Bone marrow (tissue), 2 donors: ENCODE measurements at regions not wholly inside any gene's neighbourhood (a gene's known extent, or its start where the extent isn't known, plus 50 kb on each side); places are given as distances from the start of the nearest gene placed in this dataset.
A peak's percentile ranks its signal among the peaks of the same experiment; 100 is the strongest.
"Not testable (repeated sequence)": the region's sequence is repeated elsewhere in the genome, so short reads cannot be mapped to it uniquely, and the experiment has no call there.

ENCODE experiments used
- DNase-seq, 2 donors: peaks; one replicate each; lab custom pipeline; 2025; lab: John Stamatoyannopoulos, UW

DNA sequence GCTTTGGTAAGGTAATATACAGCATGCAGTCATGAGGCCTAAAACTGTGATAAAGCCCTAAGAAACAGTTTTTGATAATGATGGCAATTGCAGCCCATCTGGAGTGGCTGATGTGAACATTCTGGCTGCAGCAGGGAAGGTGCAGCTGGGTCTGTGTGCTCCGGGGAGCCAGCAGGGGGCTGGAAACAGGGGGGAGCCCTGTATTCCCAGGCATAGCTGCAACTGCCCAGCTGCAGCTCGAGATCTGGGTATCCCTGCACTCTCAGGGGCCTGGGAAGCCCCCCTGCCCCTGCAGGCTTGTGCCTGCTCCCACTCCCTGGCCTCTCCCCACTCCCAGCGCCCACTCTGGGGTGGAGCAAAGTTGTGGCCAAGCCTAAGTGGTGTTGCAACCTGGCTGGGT, 95.6 kb downstream of the RRAGB start:
- no peak for DNase-seq

DNA sequence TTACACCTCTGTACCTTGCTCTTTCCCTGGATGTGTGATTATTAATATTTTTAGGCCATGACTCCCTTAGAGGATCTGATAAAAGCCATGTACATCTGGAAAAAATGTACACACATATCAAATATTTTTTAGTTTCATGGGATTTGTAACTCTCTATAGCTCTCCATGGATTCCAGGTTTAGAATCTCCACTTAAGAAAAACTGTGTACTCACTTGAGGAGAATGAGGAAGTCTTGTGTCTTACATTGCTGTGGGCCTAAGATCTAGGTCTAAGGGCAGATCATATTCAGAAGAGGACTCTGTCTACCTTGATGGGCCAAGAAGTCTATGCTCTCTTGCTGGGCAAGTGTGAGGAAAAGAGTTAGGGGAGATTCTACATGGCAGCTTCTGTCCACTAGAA, 98.0 kb downstream of the RRAGB start:
- DNase-seq: no peak

GRCh38 chrX:55816023-55816422, 98.5 kb downstream of the RRAGB start:
- DNase-seq: no peak

- no peak for DNase-seq
These were observed 101.3 kb downstream of the RRAGB start for GRCh38 chrX:55818673-55819375.

DNA sequence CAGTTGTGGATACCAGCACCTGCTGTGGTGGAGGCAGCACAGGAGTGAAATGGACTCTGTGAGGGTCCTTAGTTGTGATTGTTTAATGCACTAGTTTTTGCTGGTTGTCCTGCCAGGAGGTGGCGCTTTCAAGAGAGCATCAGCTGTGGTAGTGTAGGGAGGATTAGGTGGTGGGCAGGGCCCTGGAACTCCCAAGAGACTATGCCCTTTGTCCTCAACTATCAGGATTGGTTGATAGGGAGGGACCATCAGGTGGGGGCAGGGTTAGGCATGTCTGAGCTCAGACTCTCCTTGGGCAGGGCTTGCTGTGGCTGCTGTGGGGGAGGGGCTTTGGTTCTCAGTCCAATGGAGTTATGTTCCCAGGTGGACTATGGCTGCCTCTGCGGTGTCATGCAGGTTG, 121.9 kb downstream of the RRAGB start:
- no peak for DNase-seq

- DNase-seq: no peak
These were observed 124.6 kb downstream of the RRAGB start for GRCh38 chrX:55841962-55842752.

- DNase-seq: not testable (repeated sequence)
These were observed 149.2 kb downstream of the RRAGB start for GRCh38 chrX:55866779-55867178.

DNA sequence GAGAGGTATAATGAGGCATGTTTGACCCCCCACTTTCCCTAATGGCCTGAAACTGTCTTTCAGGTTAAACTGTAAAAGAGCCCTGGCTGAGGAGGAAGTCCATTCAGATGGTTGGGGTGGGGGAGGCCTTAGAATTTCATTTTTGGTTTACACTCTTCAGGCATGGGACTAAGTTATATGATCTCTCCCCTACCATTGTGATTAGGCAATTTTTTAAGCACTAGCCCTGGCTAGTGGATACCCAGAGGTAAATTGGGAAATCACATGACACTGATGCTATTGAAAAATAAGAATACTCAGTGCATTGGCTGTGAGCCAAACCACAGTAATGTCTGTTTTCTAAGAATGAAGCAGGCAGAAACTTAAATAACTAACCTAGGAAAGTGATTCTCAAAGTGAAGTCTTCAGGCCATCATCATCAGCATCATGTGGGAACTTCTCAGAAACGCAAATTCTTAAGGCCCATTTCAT, 149.7 kb downstream of the RRAGB start:
- no peak for DNase-seq

DNA sequence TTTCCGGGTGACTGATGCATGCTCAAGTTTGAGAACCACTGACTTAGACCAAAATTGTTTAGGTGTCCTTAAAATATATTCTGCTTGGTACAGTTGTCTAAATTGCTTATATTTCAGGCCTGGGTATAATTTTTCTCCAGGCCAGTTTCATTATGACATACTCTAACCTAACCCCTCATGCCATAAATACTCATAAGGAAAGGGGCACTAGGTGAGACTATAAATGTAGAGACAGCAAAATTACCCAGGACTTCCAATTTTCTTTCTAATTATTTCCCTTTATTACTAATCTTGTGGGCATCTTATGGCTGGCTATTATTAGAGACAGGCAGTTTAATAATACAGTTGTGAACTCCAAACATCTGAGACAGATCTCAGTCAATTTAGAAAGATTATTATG, 150.2 kb downstream of the RRAGB start:
- DNase-seq: no peak

DNA sequence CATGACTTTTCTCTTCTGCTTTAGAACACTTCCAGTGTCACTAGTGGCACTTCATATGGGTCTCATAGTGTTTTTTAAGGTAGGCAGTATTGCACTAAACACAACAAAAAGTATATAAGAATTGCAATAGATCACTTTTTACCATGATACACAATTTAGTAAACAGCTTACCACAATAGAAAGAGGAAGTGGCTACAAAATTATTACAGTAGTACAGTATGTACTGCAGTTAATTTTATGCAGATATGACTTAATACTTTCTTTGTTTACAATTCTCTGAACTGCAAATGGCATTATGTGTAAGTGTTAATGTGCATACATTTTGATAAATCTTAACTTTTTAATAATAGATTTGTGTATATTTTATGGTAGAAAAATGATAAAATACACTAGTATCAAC, 157.3 kb downstream of the RRAGB start:
- no peak for DNase-seq

DNA sequence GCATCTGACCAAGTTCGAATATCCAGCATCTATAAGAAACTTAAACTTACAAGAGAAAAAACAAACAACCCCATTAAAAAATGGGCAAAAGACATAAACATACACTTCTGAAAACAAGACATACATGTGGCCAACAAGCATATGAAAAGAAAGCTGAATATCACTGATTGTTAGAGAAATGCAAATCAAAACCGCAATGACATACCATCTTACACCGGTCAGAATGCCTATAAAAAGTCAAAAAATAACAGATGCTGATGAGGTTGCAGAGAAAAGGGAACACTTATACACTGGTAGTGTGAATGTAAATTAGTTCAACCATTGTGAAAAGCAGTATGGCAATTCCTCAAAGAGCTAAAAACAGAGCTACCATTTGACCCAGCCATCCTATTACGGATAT, 166.0 kb downstream of the RRAGB start:
- DNase-seq: not testable (repeated sequence)

- DNase-seq: peak; percentile 0 to 66
These were observed 190.5 kb downstream of the RRAGB start for GRCh38 chrX:55907968-55908607.

GRCh38 chrX:55908661-55909212, 191.2 kb downstream of the RRAGB start:
- peak in 1 of 2 donors; percentile 0 for DNase-seq

DNA sequence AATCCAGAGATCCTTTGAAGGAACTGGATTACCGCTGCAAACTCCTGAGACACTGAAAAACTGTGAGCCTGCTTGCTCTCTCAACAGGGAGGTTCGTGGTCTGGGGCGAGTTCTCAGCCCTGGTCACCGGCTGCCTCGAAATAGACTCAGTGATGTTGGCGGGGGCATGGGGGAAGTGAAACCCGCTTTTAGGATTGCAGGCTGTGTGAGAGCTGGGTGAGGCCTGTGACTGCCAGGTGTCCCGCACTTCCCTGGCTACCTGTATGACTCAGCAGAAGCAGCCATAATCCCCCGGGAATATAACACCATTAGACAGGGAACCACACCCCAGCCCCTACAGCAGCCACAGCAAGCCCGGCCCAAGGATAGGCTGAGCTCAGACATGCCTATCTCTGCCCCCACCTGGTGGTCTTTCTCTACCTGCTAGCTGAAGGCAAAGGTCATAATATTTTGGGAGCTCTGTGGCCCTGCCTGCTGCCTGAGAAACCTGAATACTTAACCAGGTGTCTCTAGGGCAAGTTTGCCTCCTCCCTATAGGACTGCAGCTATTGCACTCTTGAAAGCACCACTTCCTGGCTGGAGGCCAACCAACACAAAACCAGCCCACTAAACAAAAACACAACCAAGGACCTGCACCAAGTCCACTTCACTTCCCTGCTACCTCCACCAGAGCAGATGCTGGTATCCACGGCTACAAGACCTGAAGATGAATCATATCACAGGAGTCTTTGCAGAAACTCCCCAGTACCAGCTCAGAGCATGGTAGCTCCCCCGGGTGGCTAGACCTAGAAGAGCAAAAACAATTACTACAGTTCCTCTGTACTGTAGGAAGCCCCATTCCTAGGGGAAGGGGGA, 202.0 kb downstream of the RRAGB start:
- no peak for DNase-seq

GRCh38 chrX:55924574-55924973, 207.0 kb downstream of the RRAGB start:
- no peak for DNase-seq

DNA sequence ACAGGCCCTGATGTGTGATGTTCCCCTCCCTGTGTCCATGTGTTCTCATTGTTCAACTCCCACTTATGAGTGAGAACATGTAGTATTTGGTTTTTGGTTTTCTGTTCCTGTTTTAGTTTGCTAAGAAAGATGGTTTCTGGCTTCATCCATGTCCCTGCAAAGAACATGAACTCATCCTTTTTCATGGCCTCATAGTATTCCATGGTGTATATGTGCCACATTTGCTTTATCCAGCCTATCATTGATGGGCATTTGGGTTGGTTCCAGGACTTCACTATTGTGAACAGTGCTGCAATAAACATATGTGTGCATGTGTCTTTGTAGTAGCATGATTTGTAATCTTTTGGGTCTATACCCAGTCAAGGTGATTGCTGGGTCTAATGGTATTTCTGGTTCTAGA, 211.0 kb downstream of the RRAGB start:
- DNase-seq: not testable (repeated sequence)
